NOMO-1 (cell line): ENCODE measurements at regions not wholly inside any gene's neighbourhood (a gene's known extent, or its start where the extent isn't known, plus 50 kb on each side); places are given as distances from the start of the nearest gene placed in this dataset.

Experiments used
- DNase-seq, 2 experiments: peaks; one replicate each; lab custom pipeline; 2025; ENCODE audit not compliant: unreplicated experiment in 2 of 2; lab: John Stamatoyannopoulos, UW

DNA sequence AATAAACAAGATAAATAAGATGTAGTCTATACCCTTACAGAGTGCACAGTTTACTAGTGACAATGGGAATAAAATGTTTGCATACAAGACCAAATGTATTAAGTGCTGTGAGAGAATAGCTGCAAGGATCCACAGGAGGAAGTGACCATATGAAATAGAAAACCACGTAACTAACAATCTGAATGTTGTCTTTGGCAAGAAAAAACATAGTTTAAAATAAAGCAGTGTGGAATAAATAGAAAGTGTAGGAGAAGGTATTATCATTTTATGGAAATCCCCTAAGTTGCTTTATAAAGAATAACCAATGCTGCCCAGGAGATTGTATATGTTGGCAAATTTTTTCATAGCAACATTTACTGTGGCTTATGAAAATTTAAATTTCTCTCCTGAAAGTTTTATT, 116.1 kb downstream of the PCDH7 start:
- DNase-seq = no peak

DNA sequence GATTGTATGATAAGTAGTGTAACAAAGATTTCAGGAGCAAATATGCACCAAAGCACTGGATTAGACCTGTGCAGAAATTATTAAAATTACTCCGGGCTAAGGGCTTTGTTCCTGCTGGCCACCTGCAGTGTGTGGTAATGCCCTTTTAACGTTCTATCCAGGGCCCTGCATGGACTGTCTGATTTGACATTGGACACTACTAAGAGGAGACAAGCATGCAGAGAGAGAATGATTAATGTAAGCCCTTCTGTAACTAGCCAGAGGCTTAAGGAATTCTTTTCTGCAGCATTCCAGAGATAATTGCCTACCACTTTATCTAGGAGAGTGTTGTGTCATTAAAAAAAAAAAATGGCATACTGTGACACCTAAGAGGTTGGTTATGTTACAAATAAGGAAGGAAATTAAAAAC, 117.0 kb downstream of the PCDH7 start:
- DNase-seq = no peak

DNA sequence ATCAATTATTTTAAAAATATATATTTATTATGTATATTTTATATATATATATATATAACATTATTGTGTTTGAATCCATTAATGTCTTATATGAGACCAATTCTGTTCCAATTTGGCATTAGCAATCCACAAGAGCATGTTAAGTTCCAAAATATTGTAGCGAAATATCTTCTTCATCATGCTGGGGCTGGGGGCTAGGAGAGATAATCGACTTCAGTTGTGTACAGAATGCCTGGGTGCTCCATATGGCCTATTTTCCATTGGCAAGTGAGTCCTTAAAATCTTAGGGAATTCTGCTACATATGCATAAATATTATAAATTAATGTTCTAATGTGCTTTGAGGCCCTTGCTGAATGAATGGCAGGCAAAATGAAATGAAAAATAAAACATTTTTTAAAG, 117.7 kb downstream of the PCDH7 start:
- DNase-seq = no peak

DNA sequence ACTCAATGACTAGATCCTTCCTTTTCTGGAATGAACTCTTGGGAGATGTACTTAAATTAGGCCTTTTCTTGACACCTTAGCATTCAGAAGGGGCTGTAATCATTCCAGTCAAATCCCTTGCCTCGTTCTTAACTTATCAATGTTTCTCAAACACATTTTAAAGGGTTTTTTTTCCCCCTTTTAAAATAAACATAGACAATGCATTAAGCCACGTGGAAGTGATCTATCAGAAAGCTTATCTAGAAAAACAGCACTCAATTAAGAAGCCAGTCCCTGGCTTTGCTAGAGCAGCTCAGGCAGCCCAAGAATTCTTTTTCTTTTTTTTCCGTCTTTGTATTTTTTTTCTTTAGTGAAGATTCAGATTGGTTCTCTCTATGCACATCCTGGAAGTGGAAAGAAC, 118.2 kb downstream of the PCDH7 start:
- no peak for DNase-seq

DNA sequence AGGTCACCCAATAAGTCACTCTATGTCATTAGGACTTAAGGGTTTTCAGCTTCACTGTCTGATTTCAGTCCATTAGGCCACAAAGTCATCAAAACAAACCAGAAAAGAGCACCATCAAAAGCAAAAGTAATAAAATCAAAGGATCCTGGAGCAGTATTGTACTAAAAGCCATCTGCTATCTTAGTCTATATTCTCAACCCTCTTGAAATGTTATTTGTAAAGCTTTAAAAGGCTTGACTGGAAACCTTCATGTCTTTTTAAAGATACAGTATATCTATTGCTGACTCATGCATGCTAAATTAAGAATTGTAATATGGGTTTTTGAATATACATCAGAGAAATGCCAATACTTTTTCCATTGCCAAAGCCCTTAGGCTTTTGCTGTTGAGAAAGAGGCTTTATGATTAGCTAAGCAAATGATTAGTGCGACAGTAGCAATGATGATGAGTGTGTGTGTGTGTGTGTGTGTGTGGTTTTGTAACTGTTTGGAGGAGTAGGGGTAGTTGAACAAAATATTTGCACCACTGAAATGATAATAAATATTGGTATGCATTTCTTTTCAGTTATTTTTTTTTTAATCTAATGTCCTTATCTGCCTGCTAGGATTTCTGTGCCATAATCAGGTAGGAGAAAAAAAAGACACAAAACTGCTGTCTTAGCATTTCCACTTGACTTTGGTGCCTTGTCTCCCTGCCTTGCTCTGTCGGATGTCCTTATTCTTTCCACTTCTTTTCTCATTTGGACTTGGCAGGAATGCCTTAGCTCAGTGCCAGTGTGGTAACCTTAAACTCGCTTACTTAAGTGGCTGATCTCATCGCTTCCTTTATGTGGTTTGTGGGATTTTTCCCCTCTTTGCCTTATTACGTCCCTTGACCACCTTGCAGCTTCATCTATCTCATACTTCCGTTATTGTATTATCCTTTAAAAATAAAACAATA, 119.7 kb downstream of the PCDH7 start:
- DNase-seq = no peak

DNA sequence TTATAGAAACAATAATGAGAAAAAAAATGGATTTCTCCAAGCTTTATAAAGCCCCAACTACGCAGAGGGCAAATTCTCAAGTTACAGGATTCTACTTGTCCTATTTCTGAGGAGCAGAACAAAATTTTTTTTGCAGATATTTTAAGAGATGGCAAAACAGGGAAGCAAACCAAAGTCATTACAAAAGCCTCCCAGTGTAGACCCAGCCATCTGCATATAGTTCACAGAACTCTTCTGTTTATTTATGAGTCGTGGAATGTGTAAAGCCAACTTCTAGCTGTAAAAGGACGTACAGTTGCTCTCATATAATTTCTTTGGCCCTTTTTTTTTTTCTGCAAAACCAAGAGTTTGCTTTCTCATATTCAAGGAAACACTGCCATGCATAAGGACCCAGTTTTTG, 120.4 kb downstream of the PCDH7 start:
- no peak for DNase-seq

DNA sequence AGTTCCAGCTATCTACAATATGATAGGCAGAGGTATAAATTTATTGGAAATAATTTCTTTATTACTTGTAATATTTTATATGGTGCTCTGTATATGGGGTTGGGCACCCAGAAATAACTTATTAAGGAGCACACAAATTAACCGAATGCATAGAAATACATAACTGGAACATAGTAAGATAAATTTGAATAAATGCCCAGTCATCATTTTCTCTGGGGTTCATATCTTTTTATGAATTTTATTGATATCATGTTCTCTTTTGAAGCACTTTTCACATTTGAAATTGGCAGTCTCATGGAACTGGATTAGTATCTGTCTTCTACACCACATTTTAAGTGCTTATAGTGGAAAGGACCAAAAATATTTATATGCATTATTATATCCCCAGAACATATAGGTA, 122.0 kb downstream of the PCDH7 start:
- DNase-seq = no peak

DNA sequence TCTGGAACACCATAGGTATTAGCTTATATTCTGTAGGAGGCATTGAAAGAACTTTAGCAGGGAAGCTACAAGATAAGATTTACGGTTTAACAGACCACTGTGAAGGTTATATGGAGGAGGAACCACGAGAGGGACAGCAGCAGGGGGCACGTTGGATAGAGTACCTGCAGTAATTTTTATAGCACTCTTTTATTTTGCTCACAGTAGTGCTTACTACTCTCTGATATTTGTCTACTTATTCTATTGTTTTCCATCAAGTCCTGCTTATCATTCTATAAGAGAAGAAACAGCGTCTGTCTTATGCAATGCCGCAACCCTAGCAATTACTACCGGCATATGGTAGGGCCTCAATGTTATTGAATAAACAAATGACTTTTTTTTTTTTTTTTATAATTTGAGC, 122.5 kb downstream of the PCDH7 start:
- no peak for DNase-seq

DNA sequence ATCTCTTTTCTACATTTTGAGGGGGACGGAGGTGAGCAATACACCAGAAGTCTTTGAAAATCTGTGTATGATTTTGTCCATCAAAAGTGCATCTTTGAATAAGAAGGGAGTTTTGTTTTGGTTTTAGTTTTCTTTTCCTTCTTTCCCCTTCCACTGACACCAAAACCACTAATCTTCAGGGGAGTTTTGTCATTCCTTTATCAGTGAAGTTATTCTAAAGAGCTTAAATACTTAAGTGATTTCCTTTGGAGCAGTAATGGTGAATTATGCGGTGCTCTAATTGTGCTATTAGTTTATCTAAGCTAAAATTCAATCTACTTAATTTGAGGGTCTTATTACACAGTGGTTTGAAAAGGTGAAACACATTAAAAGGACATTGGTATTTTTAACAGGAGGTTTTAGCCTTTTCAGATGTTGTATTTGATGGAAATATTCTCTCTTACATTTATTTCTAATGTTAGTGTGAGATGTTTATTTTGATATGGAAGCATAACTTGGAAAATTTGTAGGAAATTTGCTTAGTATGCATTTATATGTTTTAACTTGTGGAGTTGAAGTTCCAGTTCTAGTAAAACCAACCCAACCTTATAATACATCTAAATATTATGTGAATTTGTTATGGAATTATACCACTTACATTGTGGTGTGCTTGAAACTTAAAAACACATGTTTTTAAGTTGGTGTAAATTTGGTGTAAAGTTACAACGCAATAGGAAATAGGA, 124.9 kb downstream of the PCDH7 start:
- DNase-seq = no peak

DNA sequence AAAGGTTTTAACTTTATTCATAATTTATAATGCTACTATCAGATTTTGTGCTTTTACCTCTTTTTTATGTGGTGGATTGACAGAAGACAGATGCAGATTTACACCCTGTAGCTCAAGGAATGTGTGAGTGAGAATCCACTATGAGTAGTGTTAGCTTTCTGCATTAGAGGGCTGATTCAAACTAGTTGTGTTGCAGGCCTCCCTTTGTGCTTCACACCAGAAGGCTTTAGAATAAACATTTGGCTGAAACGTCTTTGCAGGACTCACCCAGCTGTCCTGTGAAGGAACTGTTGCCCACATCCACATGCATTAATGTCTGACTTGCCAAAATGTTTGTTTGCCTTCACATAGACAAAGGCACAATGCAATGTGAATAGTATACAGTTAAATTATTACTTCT, 127.0 kb downstream of the PCDH7 start:
- DNase-seq = no peak

DNA sequence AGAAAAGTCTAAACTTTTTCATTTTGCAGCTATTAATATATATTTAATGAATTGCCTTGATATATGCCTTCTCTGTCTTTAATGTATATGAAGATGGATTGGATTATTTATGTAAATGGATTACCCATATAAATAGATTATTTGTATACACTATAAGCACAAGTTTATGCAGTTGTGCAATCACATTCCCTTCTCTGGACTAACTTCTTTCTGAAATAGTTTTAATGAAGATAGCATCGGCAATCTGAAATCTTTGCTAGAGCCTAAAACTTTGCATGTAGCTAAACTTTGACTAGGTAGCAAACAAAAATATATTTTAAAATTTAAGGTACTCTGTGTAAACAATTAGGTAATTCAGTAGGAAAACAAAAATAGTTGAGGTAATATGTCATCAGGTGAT, 127.8 kb downstream of the PCDH7 start:
- no peak for DNase-seq

DNA sequence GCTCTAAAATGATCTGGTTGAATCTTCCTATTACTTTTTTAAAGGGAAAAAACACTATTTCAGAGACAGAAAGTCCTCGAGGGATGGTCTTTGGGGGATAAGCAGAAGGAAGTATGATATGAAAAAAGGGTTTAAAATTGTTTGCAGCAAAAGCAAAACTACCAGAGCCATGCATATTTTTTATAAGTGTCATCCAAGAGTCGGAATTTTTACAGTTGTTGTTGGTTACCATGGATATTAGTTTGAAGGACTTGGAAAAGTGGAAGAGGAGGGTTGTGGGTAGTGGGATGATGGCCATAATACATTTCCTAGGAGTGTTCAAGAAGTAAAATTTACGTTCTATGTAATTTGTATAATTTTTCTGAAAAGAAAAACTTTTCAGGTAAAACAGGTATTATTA, 134.4 kb downstream of the PCDH7 start:
- DNase-seq = no peak

DNA sequence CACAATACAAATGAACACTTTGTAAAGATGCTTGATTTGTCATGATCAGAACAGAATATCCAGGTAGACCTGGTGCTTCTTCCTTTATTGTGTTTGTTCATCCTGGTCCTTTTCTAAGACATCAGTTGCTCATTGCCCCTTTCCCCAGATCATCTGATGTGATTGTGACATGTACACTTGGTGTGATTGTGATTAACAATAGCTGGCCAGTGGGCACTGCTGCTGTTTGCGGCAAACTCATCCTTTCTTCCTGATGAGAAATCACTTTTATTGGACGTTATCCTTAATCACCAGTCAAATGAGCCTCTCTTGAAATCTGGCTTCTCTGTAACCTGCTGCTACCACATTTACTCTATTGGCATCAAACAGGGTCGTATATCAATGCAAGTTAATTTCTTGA, 135.1 kb downstream of the PCDH7 start:
- DNase-seq = no peak

DNA sequence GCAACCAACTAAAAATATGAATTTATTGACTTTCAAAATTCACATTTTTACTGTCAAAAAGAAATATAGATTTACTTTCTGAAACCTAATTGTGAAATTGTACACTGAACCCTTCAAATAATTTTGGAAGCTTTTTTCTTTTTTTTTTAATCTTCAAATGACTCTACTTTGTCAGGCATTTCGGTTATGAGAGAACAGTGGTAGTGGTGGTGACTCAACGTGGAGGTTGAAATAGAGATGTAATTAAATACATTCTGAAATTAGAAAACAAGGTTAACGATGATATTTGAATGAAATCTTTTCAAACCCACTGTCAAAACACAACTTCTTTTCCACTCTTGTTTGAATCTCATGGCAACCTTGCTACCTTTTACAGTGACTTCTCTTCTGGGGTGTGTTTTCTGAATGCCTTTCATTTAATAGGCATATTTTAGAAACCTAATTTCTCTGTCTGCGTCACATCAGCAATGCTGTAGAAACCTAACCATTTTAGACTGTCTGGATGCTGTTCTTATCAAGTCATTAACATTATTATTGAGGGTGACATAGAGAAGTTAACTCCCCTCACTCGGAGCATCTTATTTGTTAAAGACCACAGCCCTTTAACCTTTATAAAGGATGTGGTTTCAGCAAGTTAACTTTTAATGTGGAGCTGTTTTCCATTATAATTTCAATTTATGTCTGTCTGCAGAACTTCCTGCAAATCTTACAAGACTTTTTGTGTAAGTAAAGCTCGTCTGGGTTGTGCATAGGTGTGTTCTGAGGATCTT, 136.8 kb downstream of the PCDH7 start:
- DNase-seq = no peak

DNA sequence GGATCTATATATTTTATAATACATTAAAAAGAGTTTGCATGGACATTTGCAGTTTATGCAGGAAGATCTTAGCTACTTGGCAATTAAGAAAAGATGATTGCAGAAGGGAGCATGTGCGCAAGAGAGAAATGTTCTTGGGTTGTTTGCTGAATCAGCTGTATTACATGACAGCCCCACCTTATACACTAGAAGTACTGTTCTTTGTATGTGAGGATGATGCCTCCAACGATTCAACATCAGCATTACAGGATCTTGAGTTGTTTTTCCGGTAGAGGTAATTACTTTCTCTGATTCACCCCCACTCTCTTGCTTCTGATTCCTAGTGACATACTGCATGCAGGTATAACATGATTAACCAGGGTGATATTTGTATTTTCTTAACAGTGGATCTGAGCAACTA, 140.8 kb downstream of the PCDH7 start:
- no peak for DNase-seq

DNA sequence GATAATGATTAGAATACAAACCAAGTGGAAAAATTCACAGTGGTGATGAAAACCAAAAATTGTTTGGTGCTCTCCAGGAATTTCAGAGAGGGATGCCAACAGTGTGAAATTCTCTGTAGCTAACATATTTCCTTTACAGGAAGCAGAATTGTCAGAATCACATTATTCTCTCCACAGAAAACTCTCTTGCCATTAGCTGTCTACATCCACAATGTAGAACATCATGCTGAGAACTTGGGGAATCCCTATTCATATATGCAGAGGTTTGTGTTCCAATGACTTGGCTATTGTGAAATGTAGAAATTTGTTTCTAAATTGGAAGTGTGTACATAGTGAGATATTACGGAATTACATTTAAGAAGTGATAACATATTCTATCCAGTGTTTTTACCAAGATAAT, 142.0 kb downstream of the PCDH7 start:
- DNase-seq = no peak

DNA sequence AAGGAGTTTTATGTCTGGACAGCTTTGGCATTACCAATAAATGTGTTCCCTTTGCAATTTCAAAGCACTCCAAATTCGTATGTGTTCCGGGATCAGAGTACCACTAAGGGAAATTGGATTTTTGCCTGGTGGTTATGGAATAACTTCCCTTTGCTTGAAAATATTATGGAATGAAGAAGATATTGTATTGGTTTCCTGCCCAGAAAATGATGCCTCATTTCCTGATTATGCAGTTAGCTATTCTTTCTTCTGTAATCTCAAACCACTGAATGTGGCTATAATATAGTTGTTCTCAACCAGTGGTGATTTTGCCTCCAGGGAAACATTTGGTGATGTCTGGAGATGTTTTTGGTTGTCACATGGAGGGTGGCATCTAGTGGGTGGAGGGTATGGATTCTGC, 142.9 kb downstream of the PCDH7 start:
- no peak for DNase-seq

DNA sequence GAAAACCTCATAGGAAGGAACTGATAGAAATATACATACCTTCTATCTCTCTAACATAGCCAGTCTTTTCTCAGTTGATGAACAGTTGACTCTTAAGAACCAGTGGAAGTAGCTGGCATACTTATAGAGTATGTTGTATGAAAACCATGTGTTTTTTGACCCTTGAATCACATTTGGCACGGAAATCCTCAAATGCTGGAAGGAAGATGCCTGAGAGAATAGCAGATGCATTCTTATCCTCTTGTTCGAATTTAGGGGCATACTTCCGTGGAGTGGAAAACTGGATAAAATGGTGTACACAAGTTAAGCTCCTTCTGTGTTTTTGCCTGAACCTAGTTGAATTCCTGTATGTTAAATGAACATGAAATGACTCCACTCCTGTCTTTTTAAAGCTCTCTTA, 145.5 kb downstream of the PCDH7 start:
- DNase-seq = no peak

DNA sequence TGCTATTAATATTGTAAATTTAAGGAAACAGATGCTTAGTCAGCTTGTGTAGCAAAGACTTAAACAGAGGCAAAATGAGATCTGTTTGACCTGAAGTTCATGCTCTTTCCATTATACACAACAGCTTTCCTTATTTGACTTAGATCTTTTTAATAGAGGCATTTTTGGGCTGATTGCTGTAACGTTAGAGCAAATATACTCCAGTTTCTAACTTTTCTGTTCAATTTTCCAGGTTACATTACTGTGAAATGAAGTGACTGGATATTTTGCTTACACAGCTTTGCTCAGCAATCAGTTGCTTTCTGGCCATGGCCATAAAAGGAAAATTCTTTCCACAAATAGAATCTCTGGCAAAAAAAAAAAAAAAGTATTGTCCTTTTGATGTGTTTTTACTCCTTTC, 146.2 kb downstream of the PCDH7 start:
- no peak for DNase-seq

DNA sequence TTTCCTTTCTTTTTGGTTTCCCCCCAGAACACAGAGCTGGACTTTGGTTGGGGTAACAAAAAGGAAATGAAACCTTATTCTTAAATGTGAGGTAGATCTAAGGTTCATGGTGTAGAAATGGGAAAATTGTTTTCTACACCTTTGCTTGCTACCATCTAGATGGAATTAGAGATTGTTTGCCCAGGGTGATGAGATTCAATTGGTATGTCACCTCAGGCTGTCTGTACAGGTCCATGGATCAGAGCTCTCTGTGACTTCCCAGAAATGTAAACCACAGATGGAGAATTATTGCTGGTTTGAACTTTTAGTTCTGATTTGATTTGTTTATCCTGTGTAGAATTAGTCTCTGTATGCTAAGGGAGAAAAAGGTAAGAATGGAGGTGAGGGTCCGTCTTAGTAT, 146.7 kb downstream of the PCDH7 start:
- DNase-seq = no peak

DNA sequence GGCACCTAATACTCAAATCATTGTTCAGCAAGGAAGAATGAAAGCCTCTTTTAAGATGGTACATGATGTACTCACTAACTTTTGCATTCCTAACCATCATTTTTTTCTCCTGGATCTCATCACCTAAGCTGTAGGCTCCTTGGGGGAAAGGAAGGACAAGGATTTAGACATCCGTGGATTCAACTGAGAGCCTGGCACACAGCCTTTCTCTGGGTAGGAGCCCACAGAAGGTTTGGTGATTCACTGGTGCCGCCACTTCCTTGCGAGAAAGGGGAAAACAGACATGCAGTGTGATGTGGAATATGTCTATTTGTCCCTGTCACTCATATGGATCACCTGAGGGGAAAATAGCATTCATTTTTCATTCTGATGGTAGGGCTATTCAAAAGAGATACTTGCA, 147.3 kb downstream of the PCDH7 start:
- no peak for DNase-seq
